HG02763 (cell line): ENCODE measurements at regions not wholly inside any gene's neighbourhood (a gene's known extent, or its start where the extent isn't known, plus 50 kb on each side); places are given as distances from the start of the nearest gene placed in this dataset.
"Not testable (repeated sequence)": the region's sequence is repeated elsewhere in the genome, so short reads cannot be mapped to it uniquely, and the experiment has no call there.

Experiments used
- ATAC-seq: cut with Tn5 transposase; IDR thresholded peaks from one replicate; pipeline ENCODE4 v1.9.1; 2021; ENCODE audit warnings: mild to moderate bottlenecking, moderate library complexity; ENCODE audit not compliant: unreplicated experiment

GRCh38 chr2:150686391-150686790, 198.9 kb upstream of the RND3 start:
- ATAC-seq, result no peak

- no peak for ATAC-seq
Measured at GRCh38 chr2:150681120-150681804, 193.8 kb upstream of the RND3 start.

- no peak for ATAC-seq
Measured at GRCh38 chr2:150679456-150680120, 192.1 kb upstream of the RND3 start.

GRCh38 chr2:150677551-150677950, 190.1 kb upstream of the RND3 start:
- no peak for ATAC-seq

DNA sequence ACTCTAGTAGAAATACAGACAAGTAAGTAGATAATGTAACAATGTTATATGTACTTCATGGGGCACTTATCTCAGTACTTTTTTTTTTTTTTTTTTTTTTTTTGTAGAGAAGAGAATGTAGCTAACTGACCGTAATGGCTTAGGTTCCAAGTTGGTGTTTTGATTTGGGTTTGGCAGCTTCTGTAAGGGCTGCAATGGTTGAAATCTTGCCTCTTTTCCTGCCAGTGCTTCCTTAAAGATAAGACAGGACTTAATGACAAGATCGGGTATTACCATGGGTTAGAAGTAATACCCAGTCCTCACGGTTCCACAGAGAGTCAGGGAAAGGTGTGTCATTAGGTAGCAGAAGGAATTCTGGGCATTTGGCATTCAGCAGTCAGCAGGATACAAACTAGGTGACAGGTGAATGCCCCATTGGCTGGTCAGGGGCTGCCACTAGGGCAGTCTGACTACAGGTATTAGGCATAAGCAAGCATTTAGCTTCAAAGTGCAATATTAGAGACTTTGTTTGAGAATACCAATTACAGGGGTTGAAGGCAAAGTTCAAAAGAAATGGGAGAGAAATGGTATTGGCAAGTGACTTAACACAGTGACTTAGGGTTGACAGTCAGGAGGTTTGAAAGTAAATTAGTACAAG, 189.4 kb upstream of the RND3 start:
- no peak for ATAC-seq

- no peak for ATAC-seq
Measured at GRCh38 chr2:150675807-150676206, 188.3 kb upstream of the RND3 start.

- no peak for ATAC-seq
Measured at GRCh38 chr2:150674283-150674682, 186.8 kb upstream of the RND3 start.

GRCh38 chr2:150672311-150672710, 184.8 kb upstream of the RND3 start:
- no peak for ATAC-seq

- ATAC-seq, result no peak
Measured at GRCh38 chr2:150669492-150669891, 182.0 kb upstream of the RND3 start.

- not testable (repeated sequence) for ATAC-seq
Measured at GRCh38 chr2:150667039-150667438, 179.6 kb upstream of the RND3 start.

DNA sequence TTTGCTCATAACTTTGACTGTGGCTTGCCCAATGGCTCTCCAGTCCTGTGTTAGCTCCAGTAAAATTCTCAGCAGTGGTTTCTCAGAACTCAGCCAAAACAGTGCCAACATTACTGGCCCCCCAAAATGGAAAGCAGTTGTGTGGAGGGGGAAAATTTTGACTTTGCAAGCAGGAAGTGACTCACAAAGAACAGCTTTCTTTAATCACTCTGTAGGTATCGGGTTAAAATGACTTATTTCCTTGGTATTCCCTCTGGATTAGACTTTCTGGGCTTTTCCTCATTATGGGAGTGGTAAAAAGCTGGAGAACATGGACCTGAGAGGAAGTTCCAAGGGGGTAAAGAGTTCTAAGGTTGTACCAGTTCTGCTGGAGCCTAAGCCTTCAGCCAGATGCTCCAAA, 175.7 kb upstream of the RND3 start:
- ATAC-seq, result no peak

- ATAC-seq, result no peak
Measured at GRCh38 chr2:150656002-150656401, 168.5 kb upstream of the RND3 start.

DNA sequence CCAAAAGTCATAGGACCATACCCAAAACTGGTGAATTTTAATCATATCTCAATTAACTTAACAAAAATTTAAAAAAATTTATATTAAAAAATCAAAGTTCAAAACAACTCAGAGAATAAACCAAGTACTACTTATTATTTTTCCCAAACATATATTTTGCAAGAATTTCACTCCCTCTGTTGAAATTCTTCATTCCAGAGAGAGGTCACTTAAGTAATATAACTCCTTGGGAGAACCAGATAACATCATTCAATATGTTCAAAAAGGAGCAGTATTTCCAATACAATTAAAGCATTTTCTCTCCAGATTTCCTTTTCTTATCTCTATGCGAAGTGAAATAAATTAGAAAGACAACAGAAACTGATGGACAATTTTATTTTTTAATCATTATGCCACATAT, 165.9 kb upstream of the RND3 start:
- no peak for ATAC-seq

DNA sequence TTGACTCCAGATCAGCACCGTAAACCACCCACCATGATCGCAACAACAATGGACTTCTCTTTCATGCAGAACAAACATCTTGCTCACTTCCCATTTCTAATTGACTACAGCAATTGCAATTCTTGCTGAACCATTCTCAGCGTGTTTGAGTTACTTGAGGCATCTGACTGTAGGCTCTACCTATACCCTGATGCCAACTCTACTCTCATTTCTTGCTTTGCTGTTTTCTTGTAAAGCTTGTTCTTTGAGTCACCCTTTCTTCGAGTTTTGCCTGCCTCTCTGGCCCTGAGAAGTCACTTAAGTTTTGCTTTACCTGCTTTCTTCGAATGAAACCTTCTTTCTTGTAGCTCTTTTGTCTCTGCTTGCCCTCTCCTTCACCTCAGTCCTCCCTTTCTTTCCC, 160.5 kb upstream of the RND3 start:
- no peak for ATAC-seq

DNA sequence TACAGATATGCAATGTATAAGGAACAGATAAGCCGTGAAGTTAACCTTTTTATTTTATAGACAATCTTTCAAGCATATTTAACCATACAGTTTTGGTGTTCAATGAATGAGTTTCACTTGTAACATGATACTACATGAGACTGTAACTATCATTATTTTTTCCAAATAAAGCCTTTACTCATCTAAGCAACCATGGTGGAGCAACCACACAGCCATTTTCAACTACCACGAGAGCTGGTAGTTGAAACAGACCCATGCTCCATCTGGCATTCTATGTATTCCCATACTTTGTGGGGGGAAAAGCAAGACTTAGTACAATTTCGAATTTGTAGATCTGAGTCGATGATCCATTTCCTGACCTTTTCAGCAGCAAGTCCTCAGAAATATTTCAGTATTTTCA, 159.3 kb upstream of the RND3 start:
- no peak for ATAC-seq

DNA sequence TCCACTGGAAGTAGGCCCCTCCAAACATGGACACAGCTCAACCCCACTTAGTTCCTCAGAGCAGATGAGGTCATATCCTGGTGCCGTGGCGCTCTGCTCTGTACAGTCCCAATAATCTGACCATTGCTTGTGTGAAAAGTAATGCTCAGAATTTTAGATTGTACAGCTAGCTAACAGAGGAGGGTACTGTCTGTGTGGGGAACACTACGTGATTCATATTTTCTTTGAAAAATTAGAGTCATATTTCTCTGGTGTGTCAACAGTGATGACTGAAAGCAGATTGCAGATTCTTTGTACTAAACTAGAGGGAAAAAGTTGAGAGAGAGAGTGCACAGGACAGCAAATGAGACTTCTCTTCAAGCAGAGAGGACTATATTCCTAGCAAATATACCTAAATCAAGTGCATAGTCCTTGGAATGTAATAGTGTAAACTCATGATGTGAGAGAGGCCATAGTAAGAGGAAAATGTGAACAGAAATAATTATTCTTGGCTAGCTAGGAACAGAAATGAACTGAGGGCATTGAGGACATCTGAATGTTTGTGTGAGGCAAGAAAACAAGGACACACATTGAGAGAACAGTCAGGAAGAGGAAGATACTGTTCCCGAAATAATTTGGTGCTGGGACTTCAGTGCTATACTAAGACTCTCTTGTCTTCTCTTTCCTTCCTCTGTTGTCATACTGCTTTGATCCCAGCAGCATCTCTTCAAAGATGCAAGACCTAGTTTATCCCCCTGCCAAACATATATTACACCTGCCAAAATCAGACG, 157.0 kb upstream of the RND3 start:
- no peak for ATAC-seq

GRCh38 chr2:150643114-150643725, 155.8 kb upstream of the RND3 start:
- no peak for ATAC-seq

DNA sequence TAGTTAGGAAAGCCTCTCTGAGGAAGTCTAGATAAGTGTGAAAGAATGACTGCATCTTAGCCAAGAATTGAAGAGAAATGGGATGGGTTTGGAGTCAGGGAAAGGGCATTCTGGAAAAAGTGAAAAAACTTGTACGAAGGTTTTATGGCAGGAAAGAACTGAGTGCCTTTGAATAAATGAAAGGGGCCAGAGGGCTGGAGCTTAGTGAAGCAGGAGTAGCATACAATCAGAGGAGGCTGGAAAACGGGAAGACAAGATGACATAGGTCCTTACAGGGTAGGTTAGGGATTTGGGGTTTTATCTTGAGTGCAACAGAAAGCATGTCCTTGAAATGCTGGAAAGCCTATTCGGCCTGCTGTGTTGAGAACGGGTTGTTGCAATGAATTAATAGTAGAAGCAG, 152.6 kb upstream of the RND3 start:
- ATAC-seq, result no peak

DNA sequence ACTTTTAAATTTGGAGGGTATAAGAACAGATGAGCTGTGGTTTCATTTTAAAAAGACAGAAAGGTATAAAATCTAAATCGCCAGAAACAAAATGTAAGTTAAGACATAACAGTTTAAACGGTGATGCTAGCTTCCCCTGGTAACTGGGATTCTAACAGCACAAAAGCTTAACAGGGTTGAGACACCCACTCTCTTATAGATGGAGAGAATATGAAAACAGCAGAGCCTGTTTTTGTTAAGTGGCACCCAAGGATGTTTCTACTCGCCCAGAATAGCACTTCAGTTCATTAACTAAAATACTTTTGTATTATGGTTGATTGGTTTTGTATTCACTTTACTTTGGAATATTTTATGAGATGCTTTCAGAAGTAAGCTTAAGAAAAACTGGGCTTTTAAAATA, 151.9 kb upstream of the RND3 start:
- no peak for ATAC-seq

DNA sequence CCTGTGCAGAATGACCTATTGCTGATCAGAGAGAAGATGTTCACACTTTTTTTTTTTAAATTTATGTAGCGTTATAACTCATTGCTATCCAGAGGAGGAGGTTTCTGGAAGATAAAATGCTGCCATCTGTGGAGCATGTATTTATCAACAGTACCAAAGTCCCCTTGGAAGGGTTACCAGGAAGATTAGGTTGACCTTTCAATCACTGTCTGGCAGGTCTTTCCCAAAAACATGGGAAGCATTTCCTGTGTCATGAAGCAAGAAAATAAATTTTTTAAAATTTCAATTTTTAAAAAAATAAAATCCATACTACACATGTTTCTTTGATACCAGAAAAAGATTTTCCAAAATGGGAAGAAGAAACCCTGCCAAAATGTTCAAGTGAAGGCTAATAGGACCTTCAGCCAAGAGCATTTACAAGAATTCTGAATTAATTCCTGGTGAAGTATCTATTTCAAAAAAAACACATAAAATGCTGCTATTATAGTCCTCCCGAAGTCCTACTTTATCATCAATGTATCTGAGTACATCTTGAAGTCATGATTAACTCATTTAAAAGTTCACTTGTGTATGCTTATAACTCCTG, 143.9 kb upstream of the RND3 start:
- no peak for ATAC-seq
